ENCODE measurements at regions not wholly inside any gene's neighbourhood (a gene's known extent, or its start where the extent isn't known, plus 50 kb on each side); places are given as distances from the start of the nearest gene placed in this dataset.
A peak's percentile ranks its signal among the peaks of the same experiment; 100 is the strongest.
"Not testable (repeated sequence)": the region's sequence is repeated elsewhere in the genome, so short reads cannot be mapped to it uniquely, and the experiment has no call there.

- no peak for DNase-seq (ENCODE audit: low read depth)
- no peak overlapping the region for H3K4me3 ChIP-seq (ENCODE audit: low read depth, low read length)
- no peak for TF ChIP-seq CTCF (IDR thresholded peaks at IDR 0.05; ENCODE audit: insufficient read depth, low read depth, low read length)
Measured at GRCh38 chr7:142529591-142529990, 219.7 kb upstream of the PRSS1 start.

- no peak overlapping the region for H3K4me3 ChIP-seq (ENCODE audit: low read depth, low read length)
- TF ChIP-seq CTCF (IDR thresholded peaks at IDR 0.05; ENCODE audit: insufficient read depth, low read depth, low read length), result peak; percentile 12
- DNase-seq (ENCODE audit: low read depth), result no peak
Measured at GRCh38 chr7:142528608-142529408, 220.5 kb upstream of the PRSS1 start.

GRCh38 chr7:142523821-142524460, 225.3 kb upstream of the PRSS1 start:
- TF ChIP-seq CTCF (IDR thresholded peaks at IDR 0.05; ENCODE audit: insufficient read depth, low read depth, low read length), result peak; percentile 37
- DNase-seq (ENCODE audit: low read depth), result no peak

DNA sequence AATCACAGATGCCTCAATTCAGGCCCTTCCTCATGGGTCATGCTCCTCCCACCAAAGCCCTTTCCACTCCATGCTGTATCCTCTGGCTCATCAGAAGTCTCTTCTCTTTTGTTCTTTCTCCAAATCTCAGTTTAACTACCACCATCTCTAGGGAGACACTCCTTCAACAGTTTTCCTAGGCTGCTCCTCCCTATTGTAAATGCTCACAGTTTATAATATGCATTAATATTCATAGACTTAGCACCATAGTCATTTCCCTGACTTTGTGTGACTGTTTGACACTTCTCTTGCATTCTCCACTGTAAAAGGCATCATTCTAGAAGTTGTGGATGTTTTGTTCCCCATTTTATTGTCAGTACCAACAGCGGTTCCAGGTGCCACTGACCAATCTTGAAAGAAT, 226.5 kb upstream of the PRSS1 start:
- DNase-seq (ENCODE audit: low read depth), result no peak
- no peak for TF ChIP-seq CTCF (IDR thresholded peaks at IDR 0.05; ENCODE audit: insufficient read depth, low read depth, low read length)
- H3K4me3 ChIP-seq (ENCODE audit: low read depth, low read length), result no peak overlapping the region

More at GRCh38 chr7:142523821-142524460, 225.3 kb upstream of the PRSS1 start:
- H3K4me3 ChIP-seq (ENCODE audit: low read depth, low read length), result no peak overlapping the region

GRCh38 chr7:142520885-142521284, 228.4 kb upstream of the PRSS1 start:
- TF ChIP-seq CTCF (IDR thresholded peaks at IDR 0.05; ENCODE audit: insufficient read depth, low read depth, low read length), result peak; percentile 49
- H3K4me3 ChIP-seq (ENCODE audit: low read depth, low read length); DNase-seq (ENCODE audit: low read depth): not testable (repeated sequence)

- H3K4me3 ChIP-seq (ENCODE audit: low read depth, low read length); DNase-seq (ENCODE audit: low read depth): not testable (repeated sequence)
Measured at GRCh38 chr7:142520455-142520854, 228.8 kb upstream of the PRSS1 start.

All from fibroblast of villous mesenchyme (primary cell).